ENCODE measurements at regions not wholly inside any gene's neighbourhood (a gene's known extent, or its start where the extent isn't known, plus 50 kb on each side); places are given as distances from the start of the nearest gene placed in this dataset.

DNA sequence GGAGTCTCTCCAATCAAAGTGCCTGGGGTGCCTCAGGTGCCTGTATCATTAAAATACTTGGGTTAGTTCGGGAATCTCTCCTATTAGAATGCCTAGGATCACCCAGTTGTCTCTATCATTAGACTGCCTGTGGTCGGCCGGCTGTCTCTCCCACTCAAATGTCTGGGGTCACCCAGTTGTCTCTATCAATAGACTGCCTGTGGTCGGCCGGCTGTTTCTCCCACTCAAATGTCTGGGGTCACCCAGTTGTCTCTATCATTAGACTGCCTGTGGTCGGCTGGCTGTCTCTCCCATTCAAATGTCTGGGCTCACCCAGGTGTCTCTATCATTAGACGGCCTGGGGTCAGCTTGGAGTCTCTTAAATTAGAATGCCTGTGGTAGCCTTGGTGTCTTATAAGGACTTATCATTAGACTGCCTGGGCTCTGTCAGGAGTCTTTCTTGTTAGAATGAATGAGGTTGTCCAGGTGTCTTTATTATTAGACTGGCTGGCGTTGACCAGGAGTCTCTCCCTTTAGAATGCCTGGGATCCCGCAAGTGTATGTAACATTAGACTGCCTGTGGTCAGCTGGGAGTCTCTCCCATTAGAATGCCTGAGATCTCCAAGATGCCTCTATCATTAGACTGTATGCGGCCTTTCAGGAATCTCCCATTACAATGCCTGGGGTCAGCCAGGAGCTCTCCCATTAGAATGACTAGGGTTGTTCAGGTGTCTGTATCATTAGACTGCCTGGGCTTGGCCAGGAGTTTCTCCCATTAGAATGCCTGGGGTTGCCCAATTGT, 1555.5 kb downstream of the UQCRFS1 start:
- no peak for DNase-seq (ENCODE audit: low read depth in 2 of 2)

DNA sequence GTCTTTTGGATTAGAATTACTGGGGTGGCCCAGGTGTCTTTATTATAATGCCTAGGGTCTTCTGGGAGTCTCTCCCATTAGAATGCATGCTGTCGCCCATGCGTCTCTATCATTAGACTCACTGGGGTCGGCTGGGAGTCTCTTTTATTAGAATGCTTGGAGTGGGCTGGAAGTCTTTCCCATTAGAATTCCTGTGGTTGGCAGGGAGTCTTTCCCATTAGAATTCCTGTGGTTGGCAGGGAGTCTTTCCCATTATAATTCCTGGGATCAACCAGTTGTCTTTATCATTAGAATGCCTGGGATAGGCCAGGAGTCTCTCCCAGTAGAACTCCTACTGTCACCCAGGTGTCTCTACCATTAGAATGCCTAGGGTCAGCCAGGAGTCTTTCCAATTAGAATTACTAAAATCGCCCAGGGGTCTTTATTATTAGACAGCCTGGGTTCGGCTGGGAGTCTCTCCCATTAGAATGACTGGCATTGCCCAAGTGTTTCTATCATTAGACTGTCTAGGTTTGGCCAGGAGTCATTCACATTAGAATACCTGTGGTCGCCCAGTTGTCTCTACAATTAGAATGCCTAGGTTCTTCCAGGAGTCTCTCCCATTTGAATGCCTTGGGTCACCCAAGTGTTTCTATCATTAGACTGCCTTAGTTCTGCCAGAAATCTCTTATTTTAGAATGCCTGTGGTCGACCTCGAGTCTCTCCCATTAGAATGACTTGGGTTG, 1558.5 kb downstream of the UQCRFS1 start:
- no peak for DNase-seq (ENCODE audit: low read depth in 2 of 2)

DNA sequence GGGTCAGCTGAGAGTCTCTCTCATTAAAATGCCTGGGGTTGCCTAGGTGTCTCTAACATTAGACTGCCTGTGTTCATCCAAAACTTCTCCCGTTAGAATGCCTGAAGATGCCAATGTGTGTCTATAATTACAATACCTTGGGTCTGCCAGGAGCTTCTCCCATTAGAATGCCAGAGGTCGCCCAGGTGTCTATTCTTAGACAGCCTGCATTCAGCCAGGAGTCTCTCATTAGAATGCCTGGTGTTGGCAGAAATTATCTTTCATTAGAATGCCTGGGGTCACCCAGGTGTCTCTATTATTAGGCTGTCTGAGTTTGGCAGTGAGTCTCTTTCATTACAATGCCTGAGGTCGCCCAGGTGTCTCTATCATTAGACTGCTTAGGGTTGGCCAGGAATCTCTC, 1560.2 kb downstream of the UQCRFS1 start:
- DNase-seq (ENCODE audit: low read depth in 2 of 2) = no peak

DNA sequence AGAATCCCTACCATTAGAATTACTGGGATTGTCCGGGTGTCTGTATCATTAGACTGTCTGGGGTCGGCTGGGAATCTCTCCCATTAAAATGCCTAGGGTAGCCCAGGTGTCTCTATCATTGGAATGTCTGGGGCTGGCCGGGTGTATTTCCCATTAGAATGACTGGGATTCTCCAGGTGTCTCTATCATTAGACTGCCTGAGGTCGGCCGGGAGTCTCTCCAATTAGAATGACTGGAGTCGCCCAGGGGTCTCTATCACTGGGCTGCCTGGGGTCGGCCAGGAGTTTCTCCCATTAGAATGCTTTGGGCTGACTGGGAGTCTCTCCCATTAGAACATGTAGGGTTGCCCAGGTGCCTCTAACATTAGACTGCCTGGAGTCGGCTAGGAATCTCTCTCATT, 1560.7 kb downstream of the UQCRFS1 start:
- DNase-seq (ENCODE audit: low read depth in 2 of 2) = no peak

DNA sequence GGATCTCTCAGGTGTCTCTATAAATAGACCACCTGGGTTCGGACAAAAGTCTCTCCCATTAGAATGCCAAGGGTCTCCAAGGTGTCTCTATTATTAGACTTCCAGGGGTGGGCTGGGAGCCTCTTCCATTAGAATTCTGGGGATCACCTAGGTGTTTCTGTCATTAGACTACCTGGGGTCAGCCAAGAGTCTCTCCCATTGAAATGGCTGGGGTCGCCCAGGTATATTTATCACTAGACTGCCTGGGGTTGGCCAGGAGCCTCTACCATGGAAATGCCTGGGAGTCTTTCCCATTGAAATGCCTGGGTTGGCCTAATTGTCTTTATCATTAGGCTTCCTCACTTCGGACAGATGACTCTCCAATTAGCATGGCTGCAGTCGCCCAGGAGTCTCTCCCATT, 1565.5 kb downstream of the UQCRFS1 start:
- no peak for DNase-seq (ENCODE audit: low read depth in 2 of 2)

DNA sequence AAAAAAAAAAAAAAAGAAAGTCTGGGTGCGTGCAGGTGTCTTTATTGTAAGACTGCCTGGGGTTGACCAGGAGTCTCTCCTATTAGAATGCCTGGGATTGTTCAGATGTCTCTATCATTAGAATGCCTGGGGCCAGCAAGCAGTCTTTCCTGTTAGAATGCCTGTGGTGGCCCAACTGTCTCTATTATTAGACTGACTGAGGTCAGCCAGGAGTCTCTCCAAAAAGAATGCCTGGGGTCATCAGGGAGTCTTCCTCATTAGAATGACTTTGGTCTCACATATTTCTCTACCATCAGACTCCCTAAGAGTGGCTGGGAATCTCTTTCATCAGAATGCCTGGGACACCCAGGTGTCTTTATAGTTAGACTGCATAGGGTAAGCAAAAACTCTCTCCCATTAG, 1577.5 kb downstream of the UQCRFS1 start:
- DNase-seq (ENCODE audit: low read depth in 2 of 2) = no peak

DNA sequence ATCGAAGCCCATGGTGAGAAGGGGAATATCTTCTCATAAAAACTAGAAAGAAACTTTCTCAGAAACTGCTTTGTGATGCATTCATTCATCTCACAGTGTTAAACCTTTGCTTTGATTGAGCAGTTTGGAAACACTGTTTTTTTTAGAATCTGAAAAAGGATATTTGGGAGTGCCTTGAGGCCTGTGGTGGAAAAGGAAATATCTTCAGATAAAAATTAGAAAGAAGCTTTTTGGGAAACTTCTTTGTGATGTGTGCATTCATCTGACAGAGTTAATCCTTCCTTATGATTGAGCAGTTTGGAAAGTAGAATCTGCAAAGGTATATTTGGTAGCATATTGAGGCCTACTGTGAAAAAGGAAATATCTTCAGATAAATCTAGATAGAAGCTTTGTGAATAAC, 1594.9 kb downstream of the UQCRFS1 start:
- no peak for DNase-seq (ENCODE audit: low read depth in 2 of 2)

DNA sequence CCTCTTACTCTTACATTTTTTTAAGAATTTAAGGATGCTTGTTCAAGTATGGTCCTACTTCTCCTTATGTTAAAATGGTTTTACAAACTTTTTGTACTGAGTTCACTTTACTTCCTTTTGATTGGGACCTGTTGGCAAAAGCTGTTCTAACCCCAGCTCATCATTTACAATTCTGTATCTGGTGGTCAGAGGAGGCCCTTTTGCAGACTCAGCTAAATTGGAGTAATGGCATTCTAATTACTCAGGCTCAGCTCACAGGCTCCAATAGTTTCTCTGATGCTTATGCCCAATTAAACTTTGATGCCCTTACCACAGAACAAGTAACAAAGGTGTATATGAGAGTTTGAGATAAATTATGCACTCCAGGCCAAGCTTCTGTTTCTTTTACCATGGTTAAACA, 1632.0 kb downstream of the UQCRFS1 start:
- no peak for DNase-seq (ENCODE audit: low read depth in 2 of 2)

Measured in stimulated activated CD8-positive, alpha-beta memory T cell treated with anti-CD3 and anti-CD28 coated beads, Interleukin-7, amount 100 ng/mL, for 4 hours (primary cell).